ENCODE measurements at regions not wholly inside any gene's neighbourhood (a gene's known extent, or its start where the extent isn't known, plus 50 kb on each side); places are given as distances from the start of the nearest gene placed in this dataset.

DNA sequence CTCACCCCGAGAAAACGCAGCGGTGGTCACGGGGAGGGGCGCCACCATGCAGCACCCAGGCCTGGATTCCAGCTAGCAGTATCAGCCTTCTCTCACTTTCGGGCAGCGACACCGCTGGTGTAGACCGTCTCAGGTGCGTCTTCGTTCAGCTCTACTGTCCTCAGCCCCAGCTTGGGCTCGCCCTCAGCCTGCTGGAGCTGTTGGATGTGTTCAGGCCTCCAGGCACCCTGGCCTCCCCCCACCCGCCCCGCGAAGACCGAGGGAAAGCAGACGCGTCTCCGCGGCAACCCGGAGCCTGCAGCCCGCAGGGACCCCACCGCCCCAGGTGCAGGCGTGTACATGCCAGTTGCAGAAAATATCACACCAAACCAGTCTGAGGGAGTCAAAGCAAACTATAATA lies 60.8 kb upstream of the CARMIL1 start:
- TF ChIP-seq CTCF (IDR thresholded peaks at IDR 0.05), result no peak
- no peak for TF ChIP-seq EZH2phosphoT487 (IDR thresholded peaks at IDR 0.05)

All from neural progenitor cell (in vitro differentiated cells).